Panc1 (cell line): ENCODE measurements at regions not wholly inside any gene's neighbourhood (a gene's known extent, or its start where the extent isn't known, plus 50 kb on each side); places are given as distances from the start of the nearest gene placed in this dataset.

ENCODE experiments used
- ATAC-seq: fragments of 200-7000 bp; cut with Tn5 transposase; 2 replicates; pipeline ENCODE4 v1.9.1; 2020; ENCODE audit warnings: mild to moderate bottlenecking, moderate library complexity
- BruUV-seq: library from RNA; stranded (reverse); fragments of 400-500 nt; replicated peaks from 2 replicates; lab custom pipeline; 2021; lab: Mats Ljungman, UMichigan
- CTCF ChIA-PET: fragments of 300-600 bp; sonication (Branson Sonifier 250); formaldehyde crosslinking; loops from one replicate; lab custom pipeline; 2022; ENCODE audit warnings: antibody characterized with exemption; lab: Charles Lee
- POLR2A ChIA-PET: fragments of 300-600 bp; sonication (Branson Sonifier 250); formaldehyde crosslinking; loops from one replicate; lab custom pipeline; 2022; ENCODE audit warnings: antibody characterized with exemption; lab: Charles Lee
- DNase-seq: peaks from one replicate; pipeline ENCODE4 v3.0.0-alpha.2; 2010; ENCODE audit warnings: low read depth, low spot score
- H3K27ac ChIP-seq: 2 replicates; pipeline ENCODE4 v1.5.1; 2011; ENCODE audit warnings: mild to moderate bottlenecking, low read length, inconsistent platforms
- H3K27me3 ChIP-seq: fragments of 200-500 bp; sonication (Bioruptor generic); 2 replicates; pipeline ENCODE4 v1.6.0; 2014; ENCODE audit warnings: low read length, inconsistent platforms; ENCODE audit not compliant: control insufficient read depth, insufficient read depth
- H3K36me3 ChIP-seq: fragments of 200-500 bp; sonication (Bioruptor generic); 2 replicates; pipeline ENCODE4 v1.5.1; 2014; ENCODE audit warnings: inconsistent platforms, mild to moderate bottlenecking, low read length, moderate library complexity; ENCODE audit not compliant: control insufficient read depth, insufficient read depth
- H3K4me1 ChIP-seq: 2 replicates; pipeline ENCODE4 v1.5.1; 2011; ENCODE audit warnings: inconsistent platforms, mild to moderate bottlenecking, low read length, moderate library complexity; ENCODE audit not compliant: control insufficient read depth, insufficient read depth
- H3K4me3 ChIP-seq, 2 experiments: 2 replicates each; pipeline ENCODE4 v1.5.1; 2011 to 2012; ENCODE audit warnings: low read depth in 2 of 2, low read length in 2 of 2, mild to moderate bottlenecking in 2 of 2, inconsistent platforms in 1 of 2, moderate library complexity in 1 of 2
- H3K9me3 ChIP-seq: fragments of 200-500 bp; sonication (Bioruptor generic); 2 replicates; pipeline ENCODE4 v1.5.1; 2014; ENCODE audit warnings: low read depth, mild to moderate bottlenecking, inconsistent platforms, low read length, moderate library complexity; ENCODE audit not compliant: control insufficient read depth, insufficient read depth
- POLR2AphosphoS5 ChIP-seq: IDR thresholded peaks from 2 replicates; pipeline ENCODE4 v1.6.1; 2012; ENCODE audit warnings: mild to moderate bottlenecking, low read depth, low read length, moderate library complexity
- SIN3A ChIP-seq: IDR thresholded peaks from 2 replicates; pipeline ENCODE4 v1.6.1; 2012; ENCODE audit warnings: low read depth, mild to moderate bottlenecking, low read length, moderate library complexity, borderline replicate concordance; ENCODE audit not compliant: insufficient read depth
- TCF7L2 ChIP-seq: IDR thresholded peaks from 2 replicates; pipeline ENCODE4 v1.6.1; 2011; ENCODE audit warnings: mild to moderate bottlenecking, low read depth, low read length, inconsistent platforms
- in situ Hi-C: cut with HindIII; loops from 2 replicates; pipeline ENCODE4 v1.10.0; 2016; ENCODE audit warnings: low sequenced_read_pairs, low pct_unique_long_range_greater_than_20kb
- intact Hi-C: fragments of 100-400 bp; cut with micrococcal nuclease; formaldehyde crosslinking; loops from one replicate; pipeline ENCODE4 v1.10.0; 2022; ENCODE audit not compliant: unreplicated experiment
- TF ChIP-seq, protein P1 (sequence below): fragments of 450-650 bp; IDR thresholded peaks from 2 replicates; pipeline ENCODE4 v1.5.1; 2017; ENCODE audit warnings: mild to moderate bottlenecking
- TF ChIP-seq, protein P2 (sequence below), 2 experiments: IDR thresholded peaks; 2 replicates each; pipeline ENCODE4 v1.6.1; 2011 to 2012; ENCODE audit warnings: low read depth in 2 of 2, control low read depth in 1 of 2, low read length in 1 of 2, mild to moderate bottlenecking in 1 of 2, moderate library complexity in 1 of 2; ENCODE audit not compliant: insufficient read depth in 1 of 2

DNA sequence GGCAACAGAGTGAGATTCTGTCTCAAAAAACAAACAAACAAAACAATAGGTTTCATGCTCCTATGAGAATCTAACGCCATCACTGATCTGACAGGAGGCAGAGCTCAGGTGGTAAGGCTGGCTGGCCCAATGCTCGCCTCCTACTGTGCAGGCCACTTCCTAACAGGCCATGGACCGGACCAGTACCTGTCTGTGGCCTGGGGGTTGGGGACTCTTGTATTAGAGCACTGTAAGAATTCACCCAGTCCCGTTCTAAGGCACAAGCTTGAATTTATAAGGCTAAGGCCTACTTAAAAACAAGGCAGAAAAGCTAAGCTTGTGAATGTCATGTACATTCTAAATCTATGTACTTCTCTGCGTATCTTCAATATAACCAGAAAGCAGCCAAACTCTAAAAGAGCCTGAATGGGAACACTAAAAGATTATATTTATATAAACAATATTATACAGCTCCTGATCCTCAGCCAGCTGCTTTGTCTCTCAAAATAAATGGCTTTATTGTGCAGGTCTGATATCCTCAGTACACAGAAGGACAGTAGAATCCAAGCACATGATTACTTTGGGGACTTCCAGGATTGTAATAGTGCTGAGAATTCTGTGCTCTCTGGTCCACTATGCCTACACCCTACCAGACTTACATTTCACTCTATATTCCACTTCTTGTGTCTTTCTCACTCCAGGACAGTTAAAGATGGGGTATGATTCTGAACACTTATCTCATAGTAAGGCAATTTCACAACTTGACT is 64.5 kb upstream of the DST start:
- ChIA-PET CTCF (no interaction called here), POLR2A (no interaction called here)
- H3K9me3 ChIP-seq = no peaks in the 10 kb centered on the region
- in situ Hi-C loops = no loop called here
- ATAC-seq (no peak), DNase-seq (no peak)
- H3K27me3 ChIP-seq = no peaks in the 10 kb centered on the region
- no peaks in the 10 kb centered on the region; the same call in 1 of the 2 replicates for H3K36me3 ChIP-seq
- no TSS peak for BruUV-seq
- no peak overlapping the region for H3K4me3 ChIP-seq
- peak overlapping the region; percentile 82 for H3K27ac ChIP-seq
- peaks cover 47% of the 10 kb centered on the region for H3K4me1 ChIP-seq
- TF ChIP-seq SIN3A (no peak), TCF7L2 (no peak), POLR2AphosphoS5 (no peak)
- TF ChIP-seq, protein P1, sequence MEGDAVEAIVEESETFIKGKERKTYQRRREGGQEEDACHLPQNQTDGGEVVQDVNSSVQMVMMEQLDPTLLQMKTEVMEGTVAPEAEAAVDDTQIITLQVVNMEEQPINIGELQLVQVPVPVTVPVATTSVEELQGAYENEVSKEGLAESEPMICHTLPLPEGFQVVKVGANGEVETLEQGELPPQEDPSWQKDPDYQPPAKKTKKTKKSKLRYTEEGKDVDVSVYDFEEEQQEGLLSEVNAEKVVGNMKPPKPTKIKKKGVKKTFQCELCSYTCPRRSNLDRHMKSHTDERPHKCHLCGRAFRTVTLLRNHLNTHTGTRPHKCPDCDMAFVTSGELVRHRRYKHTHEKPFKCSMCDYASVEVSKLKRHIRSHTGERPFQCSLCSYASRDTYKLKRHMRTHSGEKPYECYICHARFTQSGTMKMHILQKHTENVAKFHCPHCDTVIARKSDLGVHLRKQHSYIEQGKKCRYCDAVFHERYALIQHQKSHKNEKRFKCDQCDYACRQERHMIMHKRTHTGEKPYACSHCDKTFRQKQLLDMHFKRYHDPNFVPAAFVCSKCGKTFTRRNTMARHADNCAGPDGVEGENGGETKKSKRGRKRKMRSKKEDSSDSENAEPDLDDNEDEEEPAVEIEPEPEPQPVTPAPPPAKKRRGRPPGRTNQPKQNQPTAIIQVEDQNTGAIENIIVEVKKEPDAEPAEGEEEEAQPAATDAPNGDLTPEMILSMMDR = no peak
- TF ChIP-seq, protein P2, sequence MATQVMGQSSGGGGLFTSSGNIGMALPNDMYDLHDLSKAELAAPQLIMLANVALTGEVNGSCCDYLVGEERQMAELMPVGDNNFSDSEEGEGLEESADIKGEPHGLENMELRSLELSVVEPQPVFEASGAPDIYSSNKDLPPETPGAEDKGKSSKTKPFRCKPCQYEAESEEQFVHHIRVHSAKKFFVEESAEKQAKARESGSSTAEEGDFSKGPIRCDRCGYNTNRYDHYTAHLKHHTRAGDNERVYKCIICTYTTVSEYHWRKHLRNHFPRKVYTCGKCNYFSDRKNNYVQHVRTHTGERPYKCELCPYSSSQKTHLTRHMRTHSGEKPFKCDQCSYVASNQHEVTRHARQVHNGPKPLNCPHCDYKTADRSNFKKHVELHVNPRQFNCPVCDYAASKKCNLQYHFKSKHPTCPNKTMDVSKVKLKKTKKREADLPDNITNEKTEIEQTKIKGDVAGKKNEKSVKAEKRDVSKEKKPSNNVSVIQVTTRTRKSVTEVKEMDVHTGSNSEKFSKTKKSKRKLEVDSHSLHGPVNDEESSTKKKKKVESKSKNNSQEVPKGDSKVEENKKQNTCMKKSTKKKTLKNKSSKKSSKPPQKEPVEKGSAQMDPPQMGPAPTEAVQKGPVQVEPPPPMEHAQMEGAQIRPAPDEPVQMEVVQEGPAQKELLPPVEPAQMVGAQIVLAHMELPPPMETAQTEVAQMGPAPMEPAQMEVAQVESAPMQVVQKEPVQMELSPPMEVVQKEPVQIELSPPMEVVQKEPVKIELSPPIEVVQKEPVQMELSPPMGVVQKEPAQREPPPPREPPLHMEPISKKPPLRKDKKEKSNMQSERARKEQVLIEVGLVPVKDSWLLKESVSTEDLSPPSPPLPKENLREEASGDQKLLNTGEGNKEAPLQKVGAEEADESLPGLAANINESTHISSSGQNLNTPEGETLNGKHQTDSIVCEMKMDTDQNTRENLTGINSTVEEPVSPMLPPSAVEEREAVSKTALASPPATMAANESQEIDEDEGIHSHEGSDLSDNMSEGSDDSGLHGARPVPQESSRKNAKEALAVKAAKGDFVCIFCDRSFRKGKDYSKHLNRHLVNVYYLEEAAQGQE (IDR thresholded peaks at IDR 0.05; ENCODE audit: insufficient read depth in 1 of 2, low read depth in 2 of 2, low read length in 1 of 2) = no peak
- intact Hi-C loops = loop anchor here (5.0 kb wide), 1 partner anchor 135 kb away; no protein-coding TSS in a partner anchor

- no peak for ATAC-seq
- H3K36me3 ChIP-seq = peaks cover 2% of the 10 kb centered on the region; the same call in 1 of the 2 replicates
- TF ChIP-seq, protein P2 (IDR thresholded peaks at IDR 0.05; ENCODE audit: insufficient read depth in 1 of 2, low read depth in 2 of 2, low read length in 1 of 2) = no peak
- no peak for TF ChIP-seq TCF7L2
- TF ChIP-seq, protein P1 = peak; percentile 67; the same call in 1 of the 2 replicates
- TF ChIP-seq POLR2AphosphoS5 = no peak
- BruUV-seq = no TSS peak
- no peak for DNase-seq
- POLR2A ChIA-PET = no interaction called here
- H3K9me3 ChIP-seq = no peaks in the 10 kb centered on the region
- H3K27me3 ChIP-seq = no peaks in the 10 kb centered on the region
- no peak overlapping the region for H3K27ac ChIP-seq
- CTCF ChIA-PET = interaction anchor here (0.8 kb wide), 1 partner anchor 144 kb away, joined by 3 read pairs; no protein-coding TSS in a partner anchor
- intact Hi-C loops = loop anchor here (2.0 kb wide), 1 partner anchor 62 kb away; no protein-coding TSS in a partner anchor
- H3K4me1 ChIP-seq = peaks cover 4% of the 10 kb centered on the region; the same call in 1 of the 2 replicates
- H3K4me3 ChIP-seq = no peak overlapping the region
- in situ Hi-C loops = no loop called here
These were observed 56.5 kb upstream of the DST start for GRCh38 chr6:56699066-56699654.
